Vagina (tissue), 2 donors: ENCODE measurements at regions not wholly inside any gene's neighbourhood (a gene's known extent, or its start where the extent isn't known, plus 50 kb on each side); places are given as distances from the start of the nearest gene placed in this dataset.

ENCODE experiments used
- CTCF ChIP-seq, 3 experiments: fragments of 450-650 bp in 2 of 3; fragments of 200-600 bp in 1 of 3; sonication (generic) in 1 of 3; IDR thresholded peaks; one replicate each; pipeline ENCODE4 v1.5.1; 2017 to 2019; ENCODE audit warnings: antibody characterized with exemption in 3 of 3, mild to moderate bottlenecking in 2 of 3, moderate library complexity in 2 of 3
- POLR2A ChIP-seq, 2 donors: fragments of 450-650 bp; IDR thresholded peaks; one replicate each; pipeline ENCODE4 v1.6.1; 2017; ENCODE audit warnings: antibody characterized with exemption in 2 of 2, mild to moderate bottlenecking in 2 of 2, moderate library complexity in 2 of 2
- POLR2AphosphoS5 ChIP-seq, 2 donors: sonication (generic); formaldehyde crosslinking; IDR thresholded peaks; one replicate each; pipeline ENCODE4 v1.9.0; 2017; ENCODE audit warnings: antibody characterized with exemption in 2 of 2, mild to moderate bottlenecking in 2 of 2, low read depth in 1 of 2; ENCODE audit not compliant: insufficient read depth in 1 of 2

- TF ChIP-seq CTCF (IDR thresholded peaks at IDR 0.05) (no peak), POLR2A (IDR thresholded peaks at IDR 0.05) (no peak), POLR2AphosphoS5 (IDR thresholded peaks at IDR 0.05; ENCODE audit: insufficient read depth in 1 of 2, low read depth in 1 of 2) (no peak)
Observed at GRCh38 chr10:4066581-4067390, 281.8 kb upstream of the KLF6 start.
